HG03469 (cell line): ENCODE measurements at regions not wholly inside any gene's neighbourhood (a gene's known extent, or its start where the extent isn't known, plus 50 kb on each side); places are given as distances from the start of the nearest gene placed in this dataset.

ENCODE experiments used
- ATAC-seq: cut with Tn5 transposase; IDR thresholded peaks from one replicate; pipeline ENCODE4 v1.9.1; 2021; ENCODE audit warnings: mild to moderate bottlenecking, moderate library complexity, moderate number of reproducible peaks; ENCODE audit not compliant: unreplicated experiment

GRCh38 chr2:106977717-106978116 is 91.8 kb upstream of the ST6GAL2 start:
- no peak for ATAC-seq

- ATAC-seq, result no peak
Measured at GRCh38 chr2:106978647-106979046, 92.7 kb upstream of the ST6GAL2 start.

- ATAC-seq, result no peak
Measured at GRCh38 chr2:106981491-106981890, 95.5 kb upstream of the ST6GAL2 start.

GRCh38 chr2:106982350-106982749 is 96.4 kb upstream of the ST6GAL2 start:
- no peak for ATAC-seq

GRCh38 chr2:106983305-106983704 is 97.3 kb upstream of the ST6GAL2 start:
- ATAC-seq, result no peak

- no peak for ATAC-seq
Measured at GRCh38 chr2:106988361-106988760, 102.4 kb upstream of the ST6GAL2 start.

- no peak for ATAC-seq
Measured at GRCh38 chr2:106990297-106990696, 104.3 kb upstream of the ST6GAL2 start.

- no peak for ATAC-seq
Measured at GRCh38 chr2:106991866-106992265, 105.9 kb upstream of the ST6GAL2 start.

- ATAC-seq, result no peak
Measured at GRCh38 chr2:106995556-106995955, 109.6 kb upstream of the ST6GAL2 start.

- ATAC-seq, result no peak
Measured at GRCh38 chr2:106996171-106996769, 110.3 kb upstream of the ST6GAL2 start.

- ATAC-seq, result no peak
Measured at GRCh38 chr2:106997204-106997603, 111.2 kb upstream of the ST6GAL2 start.

GRCh38 chr2:107001062-107001461 is 115.1 kb upstream of the ST6GAL2 start:
- ATAC-seq, result no peak

GRCh38 chr2:107001551-107001950 is 115.6 kb upstream of the ST6GAL2 start:
- ATAC-seq, result no peak

- no peak for ATAC-seq
Measured at GRCh38 chr2:107001964-107002696, 116.2 kb upstream of the ST6GAL2 start.

- ATAC-seq, result no peak
Measured at GRCh38 chr2:107002735-107003134, 116.8 kb upstream of the ST6GAL2 start.

- no peak for ATAC-seq
Measured at GRCh38 chr2:107005853-107006252, 119.9 kb upstream of the ST6GAL2 start.

GRCh38 chr2:107006836-107007235 is 120.9 kb upstream of the ST6GAL2 start:
- ATAC-seq, result no peak

- ATAC-seq, result no peak
Measured at GRCh38 chr2:107007927-107008326, 122.0 kb upstream of the ST6GAL2 start.

GRCh38 chr2:107008843-107009242 is 122.9 kb upstream of the ST6GAL2 start:
- ATAC-seq, result no peak

- no peak for ATAC-seq
Measured at GRCh38 chr2:107009275-107009674, 123.3 kb upstream of the ST6GAL2 start.

GRCh38 chr2:107012714-107013306 is 126.8 kb upstream of the ST6GAL2 start:
- no peak for ATAC-seq

GRCh38 chr2:107013884-107014283 is 127.9 kb upstream of the ST6GAL2 start:
- no peak for ATAC-seq
